Endothelial cell of umbilical vein (primary cell): ENCODE measurements at regions not wholly inside any gene's neighbourhood (a gene's known extent, or its start where the extent isn't known, plus 50 kb on each side); places are given as distances from the start of the nearest gene placed in this dataset.

Experiments used
- BruUV-seq: library from RNA; stranded (reverse); fragments of 400-500 nt; replicated peaks from 2 replicates; lab custom pipeline; 2021; lab: Mats Ljungman, UMichigan
- CTCF ChIA-PET: fragments of 300-600, 350-600 bp; sonication (Branson Sonifier 250); formaldehyde crosslinking; loops from one replicate; lab custom pipeline; 2021; ENCODE audit warnings: antibody characterized with exemption, inconsistent platforms; lab: Charles Lee
- POLR2A ChIA-PET: fragments of 300-600, 350-600 bp; sonication (Branson Sonifier 250); formaldehyde crosslinking; loops from one replicate; lab custom pipeline; 2021; ENCODE audit warnings: antibody characterized with exemption, inconsistent platforms; lab: Charles Lee
- DNase-seq: peaks from one replicate; pipeline ENCODE4 v3.0.0-alpha.2; 2011; ENCODE audit warnings: low read depth, low spot score
- FAIRE-seq: peaks from 2 replicates; lab custom pipeline; 2011; peaks lifted over from hg19 to GRCh38; lab: Jason Lieb, UNC
- H2AFZ ChIP-seq: 2 replicates; pipeline ENCODE4 v1.6.0; 2012; ENCODE audit warnings: low read depth, low read length, control low read depth, inconsistent platforms
- H3K27ac ChIP-seq: 2 replicates; pipeline ENCODE4 v1.5.1; 2011; ENCODE audit warnings: low read depth, mild to moderate bottlenecking, control low read depth, low read length, moderate library complexity; ENCODE audit not compliant: insufficient read depth
- H3K27me3 ChIP-seq, 2 experiments: 2 replicates each; pipeline versions ENCODE4 v1.6.0 to v1.6.1; 2011; ENCODE audit warnings: low read length in 2 of 2, mixed read lengths in 1 of 2; ENCODE audit not compliant: control insufficient read depth in 2 of 2, insufficient read depth in 2 of 2
- H3K36me3 ChIP-seq, 2 experiments: 2 replicates in 1 of 2; 3 replicates in 1 of 2; pipeline ENCODE4 v1.5.1; 2011; ENCODE audit warnings: low read length in 2 of 2, mild to moderate bottlenecking in 1 of 2, moderate library complexity in 1 of 2; ENCODE audit not compliant: control insufficient read depth in 2 of 2, insufficient read depth in 2 of 2; ENCODE audit errors: extremely low read depth in 1 of 2
- H3K4me1 ChIP-seq: 3 replicates; pipeline ENCODE4 v1.5.1; 2011; ENCODE audit warnings: mild to moderate bottlenecking, low read length; ENCODE audit not compliant: control insufficient read depth, insufficient read depth; ENCODE audit errors: extremely low read depth
- H3K4me2 ChIP-seq: 2 replicates; pipeline ENCODE4 v1.6.1; 2011; ENCODE audit warnings: low read length, control low read depth, mixed read lengths; ENCODE audit not compliant: insufficient read depth
- H3K4me3 ChIP-seq, 3 experiments: fragments of 200-600 bp in 1 of 3; sonication (generic), shearing (Covaris generic) in 1 of 3; replicated peaks in 1 of 3; 2 replicates each; pipeline ENCODE4 v1.5.1; 2011 to 2016; ENCODE audit warnings: control low read depth in 3 of 3, low read length in 3 of 3, mild to moderate bottlenecking in 2 of 3, inconsistent platforms in 1 of 3, low read depth in 1 of 3, moderate library complexity in 1 of 3; ENCODE audit not compliant: insufficient read depth in 1 of 3
- H3K79me2 ChIP-seq: 2 replicates; pipeline ENCODE4 v1.6.0; 2012; ENCODE audit warnings: low read length, inconsistent platforms; ENCODE audit not compliant: control insufficient read depth, insufficient read depth
- H3K9ac ChIP-seq: replicated peaks from 2 replicates; pipeline ENCODE3; 2011; ENCODE audit warnings: low read length, control low read depth; ENCODE audit not compliant: insufficient read depth; ENCODE audit errors: extremely low read depth
- H3K9me1 ChIP-seq: replicated peaks from 3 replicates; pipeline ENCODE4 v1.6.0; 2011; ENCODE audit warnings: mild to moderate bottlenecking, low read length; ENCODE audit not compliant: control insufficient read depth, insufficient read depth; ENCODE audit errors: extremely low read depth
- H3K9me3 ChIP-seq: replicated peaks from 2 replicates; pipeline ENCODE4 v1.5.1; 2012; ENCODE audit warnings: low read length, inconsistent platforms; ENCODE audit not compliant: control insufficient read depth, insufficient read depth
- H4K20me1 ChIP-seq: replicated peaks from 2 replicates; pipeline ENCODE3; 2011; ENCODE audit warnings: mild to moderate bottlenecking, low read length; ENCODE audit not compliant: control insufficient read depth, insufficient read depth; ENCODE audit errors: extremely low read depth
- CTCF ChIP-seq, 2 donors: IDR thresholded peaks; 1 replicate in 1 of 2; 2 replicates in 1 of 2; pipeline ENCODE4 v1.5.1; 2011; ENCODE audit warnings: low read length in 2 of 2, mild to moderate bottlenecking in 2 of 2, moderate library complexity in 2 of 2, control low read depth in 1 of 2, inconsistent platforms in 1 of 2, low read depth in 1 of 2; ENCODE audit not compliant: insufficient read depth in 1 of 2; ENCODE audit errors: extremely low read depth in 1 of 2
- FOS ChIP-seq: IDR thresholded peaks from 2 replicates; pipeline ENCODE4 v1.6.1; 2011; ENCODE audit warnings: mild to moderate bottlenecking, low read length, moderate library complexity, borderline replicate concordance; ENCODE audit not compliant: insufficient read depth
- GATA2 ChIP-seq: IDR thresholded peaks from 2 replicates; pipeline ENCODE4 v1.7.0; 2011; ENCODE audit warnings: low read depth, mild to moderate bottlenecking, moderate library complexity, mixed read lengths, low read length; ENCODE audit not compliant: insufficient read length, insufficient read depth
- JUN ChIP-seq: IDR thresholded peaks from 2 replicates; pipeline ENCODE4 v1.6.1; 2011; ENCODE audit warnings: borderline replicate concordance, low read depth; ENCODE audit not compliant: insufficient read length, insufficient read depth
- MYC ChIP-seq: IDR thresholded peaks from one replicate; pipeline ENCODE4 v1.6.1; 2011; ENCODE audit warnings: mild to moderate bottlenecking, low read depth, low read length
- POLR2A ChIP-seq: IDR thresholded peaks from 2 replicates; pipeline ENCODE4 v1.6.1; 2012; ENCODE audit warnings: low read depth, mild to moderate bottlenecking, control low read depth, low read length
- POLR2AphosphoS5 ChIP-seq: IDR thresholded peaks from 2 replicates; pipeline ENCODE4 v1.6.1; 2012; ENCODE audit warnings: low read depth, mild to moderate bottlenecking, control low read depth, low read length, moderate library complexity; ENCODE audit not compliant: insufficient read depth
- dilution Hi-C: fragments of 300-500 bp; cut with MboI; formaldehyde crosslinking; loops from one replicate; pipeline ENCODE4 v1.15.0; 2019; ENCODE audit warnings: low sequenced_read_pairs; ENCODE audit not compliant: extremely low pct_ligation_motif_present
- intact Hi-C: fragments of 100-400 bp; cut with micrococcal nuclease; formaldehyde crosslinking; loops from one replicate; pipeline ENCODE4 v1.10.0; 2022
- TF ChIP-seq, protein P1 (sequence below): IDR thresholded peaks from 2 replicates; pipeline ENCODE4 v1.6.1; 2011; ENCODE audit not compliant: insufficient read depth, insufficient read length

DNA sequence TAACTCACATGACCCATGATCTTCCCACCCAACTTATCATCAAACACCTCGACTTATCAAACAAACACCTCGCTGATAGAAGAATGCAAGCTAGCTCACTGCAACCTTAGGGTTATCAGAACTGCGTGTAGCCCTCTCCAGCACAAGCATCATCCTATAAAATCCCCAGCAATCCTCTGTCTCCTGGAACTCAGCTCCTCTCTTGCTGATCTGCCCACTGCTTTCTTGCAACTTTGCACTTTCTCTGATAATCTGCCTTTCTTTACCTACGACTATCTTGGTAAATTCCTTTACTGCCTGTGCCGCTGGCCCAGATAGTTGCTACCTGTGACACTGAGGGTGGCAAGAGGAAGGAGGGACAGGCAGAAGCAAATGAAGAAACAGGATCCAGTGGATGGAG lies 210.9 kb downstream of the ACTR3B start:
- no peaks in the 10 kb centered on the region for H4K20me1 ChIP-seq
- H3K9me3 ChIP-seq, result peaks cover 4% of the 10 kb centered on the region
- BruUV-seq, result no TSS peak
- no peaks in the 10 kb centered on the region for H3K27me3 ChIP-seq
- H3K36me3 ChIP-seq, result no peaks in the 10 kb centered on the region
- TF ChIP-seq GATA2 (no peak), MYC (no peak), POLR2A (no peak), JUN (no peak), POLR2AphosphoS5 (no peak), CTCF (IDR thresholded peaks at IDR 0.05; ENCODE audit: extremely low read depth in 1 of 2, insufficient read depth in 1 of 2, low read depth in 1 of 2, low read length in 2 of 2) (no peak), FOS (no peak)
- H3K9me1 ChIP-seq, result no peaks in the 10 kb centered on the region
- no peak for FAIRE-seq
- H2AFZ ChIP-seq, result no peak overlapping the region
- POLR2A ChIA-PET, result no interaction called here
- H3K9ac ChIP-seq, result no peak overlapping the region
- CTCF ChIA-PET, result no interaction called here
- DNase-seq, result no peak
- no peaks in the 10 kb centered on the region for H3K4me1 ChIP-seq
- no peak overlapping the region for H3K27ac ChIP-seq
- no peaks in the 10 kb centered on the region for H3K79me2 ChIP-seq
- no peak overlapping the region for H3K4me2 ChIP-seq
- intact Hi-C loops (no loop called here), dilution Hi-C loops (no loop called here)
- no peak overlapping the region for H3K4me3 ChIP-seq

- Histone ChIP-seq H3K79me2 (no peaks in the 10 kb centered on the region), H3K36me3 (no peaks in the 10 kb centered on the region), H2AFZ (no peak overlapping the region), H4K20me1 (no peaks in the 10 kb centered on the region), H3K27ac (no peak overlapping the region), H3K9me3 (peaks cover 8% of the 10 kb centered on the region), H3K9ac (no peak overlapping the region), H3K4me3 (no peak overlapping the region), H3K9me1 (no peaks in the 10 kb centered on the region), H3K4me2 (no peak overlapping the region), H3K27me3 (no peaks in the 10 kb centered on the region), H3K4me1 (no peaks in the 10 kb centered on the region)
- intact Hi-C loops (no loop called here), dilution Hi-C loops (no loop called here)
- no peak for FAIRE-seq
- CTCF ChIA-PET, result no interaction called here
- DNase-seq, result no peak
- TF ChIP-seq, protein P1, sequence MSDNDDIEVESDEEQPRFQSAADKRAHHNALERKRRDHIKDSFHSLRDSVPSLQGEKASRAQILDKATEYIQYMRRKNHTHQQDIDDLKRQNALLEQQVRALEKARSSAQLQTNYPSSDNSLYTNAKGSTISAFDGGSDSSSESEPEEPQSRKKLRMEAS, result no peak
- no TSS peak for BruUV-seq
- POLR2A ChIA-PET, result no interaction called here
These were observed 215.0 kb downstream of the ACTR3B start for GRCh38 chr7:152974577-152974976.
